ENCODE measurements at regions not wholly inside any gene's neighbourhood (a gene's known extent, or its start where the extent isn't known, plus 50 kb on each side); places are given as distances from the start of the nearest gene placed in this dataset.
"Not testable (repeated sequence)": the region's sequence is repeated elsewhere in the genome, so short reads cannot be mapped to it uniquely, and the experiment has no call there.

DNA sequence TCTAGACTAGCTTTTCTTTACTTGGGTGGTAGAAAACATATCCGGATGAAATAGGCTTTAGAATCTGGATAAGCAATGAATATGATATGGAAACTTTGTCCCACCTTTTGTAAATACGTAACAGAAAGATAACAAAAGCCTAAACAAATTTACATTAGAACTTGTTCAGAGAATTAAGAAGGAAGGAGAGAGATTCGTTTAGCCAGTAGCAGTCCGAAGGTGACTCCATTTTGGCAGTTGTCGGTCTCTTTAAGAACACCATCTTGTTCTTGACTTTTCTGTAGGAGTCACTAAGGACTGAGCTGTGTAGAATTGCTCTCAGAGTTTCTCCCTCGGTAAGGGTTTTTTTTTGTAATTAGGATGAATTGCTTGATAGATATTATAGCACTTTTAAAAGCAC, 475.1 kb downstream of the PCNX1 start:
- DNase-seq (ENCODE audit: low read depth, low spot score) = no peak
- no peak overlapping the region for H3K27ac ChIP-seq

- DNase-seq (ENCODE audit: low read depth, low spot score) = no peak
- H3K27ac ChIP-seq = no peak overlapping the region
Observed at GRCh38 chr14:71383510-71383909, 476.3 kb downstream of the PCNX1 start.

DNA sequence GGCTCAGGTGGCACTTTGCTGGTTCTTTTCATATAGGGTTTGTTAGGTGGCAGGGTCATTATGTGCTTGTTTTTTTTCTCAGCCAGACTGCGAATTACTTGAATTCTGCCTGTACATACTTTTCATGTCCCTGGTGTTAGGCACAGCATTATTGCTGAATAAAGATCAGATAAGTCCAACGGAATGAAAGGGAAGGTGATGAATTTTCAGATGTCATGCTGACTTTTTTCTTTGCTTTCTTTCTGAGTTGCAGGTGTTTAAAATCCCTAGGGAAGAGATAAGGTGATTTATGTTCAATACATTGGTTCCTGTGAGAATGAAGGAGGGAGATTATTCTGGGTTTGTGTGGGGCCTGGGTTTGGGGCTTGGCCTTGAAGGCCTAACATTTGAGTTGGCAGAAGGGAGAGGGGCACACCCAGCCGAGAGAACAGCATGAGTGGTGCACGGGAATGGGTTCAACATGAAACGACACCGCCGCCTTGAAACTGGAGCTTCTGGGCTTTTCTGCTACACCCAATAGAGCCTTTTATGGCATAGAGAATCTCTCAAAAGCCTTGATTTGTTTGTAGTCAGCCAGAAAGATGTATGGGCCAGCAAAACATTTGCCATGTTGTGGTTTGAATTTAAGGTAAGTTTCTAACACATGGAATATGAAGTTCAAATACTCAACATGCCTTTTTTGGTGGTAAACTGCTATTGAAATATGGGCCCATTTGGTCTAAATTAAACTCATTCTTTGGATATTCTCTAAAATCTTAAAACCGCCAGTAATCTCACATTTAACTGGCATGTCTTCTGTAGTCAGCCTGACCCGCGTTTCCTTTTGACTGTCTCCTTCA, 477.0 kb downstream of the PCNX1 start:
- H3K27ac ChIP-seq = no peak overlapping the region
- no peak for DNase-seq (ENCODE audit: low read depth, low spot score)

DNA sequence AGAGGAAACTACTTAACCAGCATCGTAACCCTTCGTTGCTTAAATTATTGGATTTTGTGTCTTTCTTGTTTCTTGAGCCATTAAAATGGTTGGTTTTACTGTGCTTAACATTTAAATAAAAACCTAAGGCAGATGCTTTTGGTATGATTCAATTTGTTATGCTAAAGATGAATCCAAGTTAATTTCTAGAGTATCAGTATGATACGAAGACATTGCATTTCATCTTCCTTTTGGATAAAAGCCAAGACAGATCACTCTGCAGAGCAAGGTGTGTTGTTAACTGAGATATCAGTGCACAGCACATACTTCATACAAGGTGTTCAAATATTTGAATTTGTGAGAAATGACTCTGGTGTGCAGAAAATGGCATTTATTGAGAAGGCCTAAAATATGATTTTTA, 480.5 kb downstream of the PCNX1 start:
- no peak for DNase-seq (ENCODE audit: low read depth, low spot score)
- no peak overlapping the region for H3K27ac ChIP-seq

DNA sequence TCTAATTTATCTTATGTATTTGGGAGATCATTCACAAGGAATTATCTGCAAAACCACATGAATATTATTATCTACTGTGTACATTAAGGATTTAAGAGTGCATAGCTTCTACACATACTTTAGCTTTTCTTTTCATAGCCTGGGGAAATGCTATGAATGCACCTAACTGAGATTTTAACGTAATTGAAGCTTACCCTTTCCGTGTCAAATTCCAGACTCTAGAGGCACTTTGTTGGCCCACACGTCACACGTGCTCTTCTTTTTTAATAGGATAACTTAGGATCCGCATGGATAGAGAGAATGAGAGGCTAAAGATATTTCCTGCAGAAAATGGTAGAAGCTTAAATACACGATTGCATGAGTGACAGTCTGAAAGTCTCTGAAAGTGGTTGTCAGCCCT, 481.1 kb downstream of the PCNX1 start:
- DNase-seq (ENCODE audit: low read depth, low spot score) = no peak

DNA sequence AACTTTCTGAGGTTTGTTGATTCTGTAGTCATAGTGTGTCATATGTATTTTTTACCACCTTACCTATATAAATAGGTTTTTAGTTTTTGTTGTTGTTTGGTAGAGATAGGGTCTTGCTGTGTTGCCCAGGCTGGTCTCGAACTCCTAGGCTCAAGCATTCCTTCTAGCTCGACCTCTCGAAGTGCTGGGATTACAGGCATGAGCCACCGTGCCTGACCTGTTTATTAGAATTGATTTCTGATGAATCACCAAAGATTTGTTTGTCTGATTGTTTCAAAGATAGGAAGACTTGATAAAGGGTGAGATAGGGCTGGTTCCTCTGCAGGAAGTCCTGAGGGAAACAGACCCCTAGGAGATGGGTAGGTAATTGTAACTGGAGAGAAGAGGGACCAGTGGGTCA, 481.6 kb downstream of the PCNX1 start:
- no peak overlapping the region for H3K27ac ChIP-seq
- DNase-seq (ENCODE audit: low read depth, low spot score) = no peak

More for the DNA sequence above, 481.1 kb downstream of the PCNX1 start:
- H3K27ac ChIP-seq = no peak overlapping the region

- H3K27ac ChIP-seq = no peak overlapping the region
- no peak for DNase-seq (ENCODE audit: low read depth, low spot score)
Observed at GRCh38 chr14:71394386-71394785, 487.1 kb downstream of the PCNX1 start.

DNA sequence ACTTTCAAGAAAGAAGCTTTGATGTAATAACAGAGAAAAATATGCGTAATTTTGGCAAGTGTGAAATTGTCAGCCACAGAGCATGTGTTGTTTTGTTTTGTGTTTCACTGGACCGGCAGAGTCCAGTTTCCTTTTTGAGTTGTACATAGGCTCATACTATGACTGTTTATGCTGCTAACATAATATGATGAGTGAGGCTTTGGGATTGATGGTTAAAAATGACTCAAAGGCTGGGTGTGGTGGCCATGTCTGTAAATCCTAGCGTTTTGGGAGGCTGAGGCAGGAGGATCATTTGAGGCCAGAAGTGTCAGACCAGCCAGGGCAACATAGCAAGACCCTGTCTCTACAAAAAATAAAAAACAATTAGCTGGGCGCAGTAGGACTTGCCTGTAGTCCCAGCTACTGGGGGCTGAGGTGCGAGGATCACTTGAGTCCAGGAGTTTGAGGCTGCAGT, 487.9 kb downstream of the PCNX1 start:
- no peak overlapping the region for H3K27ac ChIP-seq
- DNase-seq (ENCODE audit: low read depth, low spot score) = no peak

DNA sequence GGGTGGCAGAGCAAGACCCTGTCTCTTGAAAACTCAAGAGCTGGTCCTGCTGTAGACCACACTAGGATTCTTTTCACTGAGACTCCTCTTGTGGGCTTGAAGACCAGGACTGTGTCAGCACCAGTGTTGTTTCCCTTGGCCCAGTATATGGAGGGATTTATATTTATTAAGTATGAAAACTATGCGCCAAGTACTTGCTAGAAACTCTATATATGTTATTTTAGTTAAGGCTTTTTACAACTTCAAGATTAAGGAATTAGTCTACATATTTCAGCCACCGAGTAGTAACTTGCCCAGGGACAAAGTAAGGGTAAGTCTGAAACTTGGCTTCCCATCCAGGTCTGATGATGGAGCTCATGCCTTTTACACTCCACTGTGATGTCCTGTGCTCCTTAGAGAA, 488.4 kb downstream of the PCNX1 start:
- DNase-seq (ENCODE audit: low read depth, low spot score) = no peak
- H3K27ac ChIP-seq = no peak overlapping the region

- DNase-seq (ENCODE audit: low read depth, low spot score) = no peak
- H3K27ac ChIP-seq = no peak overlapping the region
Observed at GRCh38 chr14:71396050-71396677, 488.9 kb downstream of the PCNX1 start.

- H3K27ac ChIP-seq = no peak overlapping the region
- no peak for DNase-seq (ENCODE audit: low read depth, low spot score)
Observed at GRCh38 chr14:71397371-71397770, 490.1 kb downstream of the PCNX1 start.

DNA sequence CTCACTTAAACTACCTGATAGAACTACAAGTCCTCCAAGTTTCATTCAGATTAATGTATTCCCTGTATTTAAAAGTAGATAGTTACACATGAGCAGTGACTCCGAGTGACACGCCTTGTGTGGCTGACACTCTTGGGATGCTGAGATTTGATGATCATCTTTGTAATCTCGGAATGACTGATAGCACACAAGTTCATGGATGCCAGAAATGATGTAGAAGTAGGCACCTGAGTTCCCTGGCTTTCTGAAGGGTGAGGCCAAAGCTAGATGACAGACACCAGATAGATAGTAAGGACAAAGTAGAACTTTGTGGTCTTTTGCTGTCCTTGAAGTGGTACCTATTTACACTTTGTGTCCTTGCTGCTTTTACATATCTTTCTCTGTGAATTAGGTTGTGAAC, 491.2 kb downstream of the PCNX1 start:
- no peak for DNase-seq (ENCODE audit: low read depth, low spot score)
- no peak overlapping the region for H3K27ac ChIP-seq

DNA sequence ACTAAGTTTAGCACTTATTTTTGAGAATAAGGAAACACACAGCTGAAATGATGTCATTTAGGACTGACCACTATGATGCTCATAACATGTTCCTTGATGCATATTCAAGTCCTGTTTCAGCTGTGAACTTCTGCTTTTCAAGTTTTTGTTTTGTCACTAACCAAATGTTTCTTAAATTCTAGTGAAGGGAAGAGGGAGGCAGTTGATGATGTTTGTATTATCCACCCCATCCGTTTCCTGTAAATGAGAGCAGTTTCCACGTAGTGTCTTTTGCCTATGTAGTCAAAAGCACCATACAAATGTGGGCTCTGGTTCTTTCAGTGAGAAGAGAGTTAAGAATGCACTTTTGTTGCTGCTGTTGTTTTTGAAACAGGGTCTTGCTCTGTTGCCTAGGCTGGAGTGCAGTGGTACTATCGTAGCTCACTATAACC, 491.8 kb downstream of the PCNX1 start:
- no peak for DNase-seq (ENCODE audit: low read depth, low spot score)
- no peak overlapping the region for H3K27ac ChIP-seq

GRCh38 chr14:71400871-71401321, 493.6 kb downstream of the PCNX1 start:
- no peak overlapping the region for H3K27ac ChIP-seq
- no peak for DNase-seq (ENCODE audit: low read depth, low spot score)

- not testable (repeated sequence) for H3K27ac ChIP-seq
Observed at GRCh38 chr14:71402415-71402814, 495.2 kb downstream of the PCNX1 start.

DNA sequence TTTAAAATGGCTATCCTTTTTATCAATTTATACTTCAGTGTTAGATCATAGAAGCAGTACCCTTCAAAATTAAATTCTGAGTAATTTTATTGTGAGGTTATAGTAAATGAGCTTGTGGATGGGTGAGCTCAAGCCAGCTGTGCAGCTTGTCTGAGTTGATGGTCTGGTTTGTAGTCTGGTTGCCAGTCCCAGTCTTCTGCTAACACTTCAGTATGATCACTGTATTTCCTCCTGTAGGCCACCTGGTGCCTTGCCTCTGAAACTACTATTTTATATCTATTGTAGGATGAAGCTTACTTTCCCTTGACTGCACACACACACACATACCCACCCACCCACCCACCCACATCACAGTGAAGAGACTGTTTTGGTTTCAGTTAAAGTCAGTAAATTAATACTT, 496.4 kb downstream of the PCNX1 start:
- peak; percentile 10 for DNase-seq (ENCODE audit: low read depth, low spot score)
- no peak overlapping the region for H3K27ac ChIP-seq

More at GRCh38 chr14:71402415-71402814, 495.2 kb downstream of the PCNX1 start:
- not testable (repeated sequence) for DNase-seq (ENCODE audit: low read depth, low spot score)

DNA sequence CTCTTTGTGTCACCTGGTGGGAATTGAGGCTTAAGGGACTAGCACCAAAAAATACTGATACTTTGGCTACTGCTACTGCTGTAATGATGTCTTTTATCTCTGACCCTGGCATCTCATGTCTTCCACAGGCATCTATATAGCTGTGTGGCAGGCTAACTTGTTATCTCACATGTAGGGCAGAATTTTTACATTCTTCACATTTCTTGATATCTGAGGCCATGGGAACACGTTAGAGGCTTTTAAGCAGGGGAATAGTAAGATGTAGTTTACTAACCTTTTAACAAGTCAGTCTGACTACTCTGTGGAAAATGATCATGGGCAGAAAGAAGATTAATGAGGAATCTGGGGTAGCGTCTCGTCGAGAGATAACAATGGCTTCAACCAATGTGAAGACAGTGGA, 498.4 kb downstream of the PCNX1 start:
- no peak overlapping the region for H3K27ac ChIP-seq
- DNase-seq (ENCODE audit: low read depth, low spot score) = no peak

GRCh38 chr14:71408362-71409030, 501.2 kb downstream of the PCNX1 start:
- no peak overlapping the region for H3K27ac ChIP-seq
- no peak for DNase-seq (ENCODE audit: low read depth, low spot score)

- no peak for DNase-seq (ENCODE audit: low read depth, low spot score)
- no peak overlapping the region for H3K27ac ChIP-seq
Observed at GRCh38 chr14:71410578-71411284, 503.5 kb downstream of the PCNX1 start.

DNA sequence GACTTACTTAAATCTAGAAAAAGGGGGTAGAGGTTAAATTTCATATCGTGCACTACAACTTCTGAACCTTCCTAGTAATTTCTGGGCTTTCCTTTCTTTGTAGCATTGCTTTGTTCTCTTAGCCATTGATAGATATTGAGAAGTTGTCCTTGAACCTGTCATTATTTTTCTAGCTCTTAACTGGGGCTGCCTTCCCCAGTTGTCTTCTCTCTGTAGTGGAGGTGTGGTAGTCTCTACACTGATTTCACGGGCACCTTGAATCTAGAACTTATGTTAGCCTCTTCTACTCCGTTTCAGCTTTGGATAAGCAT, 504.0 kb downstream of the PCNX1 start:
- peak overlapping the region; percentile 36 for H3K27ac ChIP-seq
- DNase-seq (ENCODE audit: low read depth, low spot score) = no peak

DNA sequence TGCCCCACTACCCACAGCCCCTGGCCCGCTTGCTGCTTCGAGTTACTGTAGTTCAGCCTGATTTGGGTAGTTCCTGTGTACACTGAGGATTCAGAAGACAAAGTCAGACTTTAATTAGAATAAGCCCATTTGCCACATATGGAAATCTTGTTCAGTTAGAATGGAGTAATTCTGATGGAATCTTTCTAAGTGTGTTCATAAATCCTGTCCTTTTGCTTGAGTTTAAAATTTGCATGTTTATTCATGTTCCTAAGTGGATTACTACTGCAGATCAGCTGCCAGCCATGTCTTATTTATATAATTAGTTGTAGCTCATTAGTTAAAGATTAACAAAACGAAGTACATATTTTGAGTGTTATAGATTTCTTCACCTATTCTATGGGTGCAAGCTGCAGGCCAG, 504.5 kb downstream of the PCNX1 start:
- peak overlapping the region; percentile 36 for H3K27ac ChIP-seq
- no peak for DNase-seq (ENCODE audit: low read depth, low spot score)

Measured in epithelial cell of prostate (primary cell).